Activated naive CD8-positive, alpha-beta T cell treated with anti-CD3 and anti-CD28 coated beads, Interleukin-2, amount 10 ng/mL, durations not matched to agents 7 days and 5 days (primary cell): ENCODE measurements at regions not wholly inside any gene's neighbourhood (a gene's known extent, or its start where the extent isn't known, plus 50 kb on each side); places are given as distances from the start of the nearest gene placed in this dataset.
"Not testable (repeated sequence)": the region's sequence is repeated elsewhere in the genome, so short reads cannot be mapped to it uniquely, and the experiment has no call there.

Experiments used
- ATAC-seq: fragments of 150-1000 bp; cut with Tn5 transposase; one replicate; pipeline ENCODE4 v1.10.0; 2021; ENCODE audit warnings: low read depth, moderate library complexity
- POLR2A ChIA-PET: fragments of 350-600 bp; sonication (Branson Sonifier 250); formaldehyde crosslinking; loops from one replicate; lab custom pipeline; 2021; ENCODE audit warnings: antibody characterized with exemption; lab: Charles Lee
- DNase-seq: peaks from one replicate; pipeline ENCODE4 v3.0.0; 2021
- H3K27ac Mint-ChIP-seq: one replicate; pipeline ENCODE4 v1.8.0; 2022; ENCODE audit warnings: mild to moderate bottlenecking, mixed read lengths
- H3K27me3 Mint-ChIP-seq: one replicate; pipeline ENCODE4 v1.8.0; 2022; ENCODE audit warnings: mild to moderate bottlenecking, moderate library complexity, mixed read lengths
- H3K36me3 Mint-ChIP-seq: one replicate; pipeline ENCODE4 v1.8.0; 2021; ENCODE audit warnings: mild to moderate bottlenecking, mixed read lengths
- H3K4me1 Mint-ChIP-seq: one replicate; pipeline ENCODE4 v1.8.0; 2021; ENCODE audit warnings: mixed read lengths
- H3K4me3 Mint-ChIP-seq: one replicate; pipeline ENCODE4 v1.8.0; 2022; ENCODE audit warnings: mild to moderate bottlenecking, moderate library complexity, mixed read lengths
- H3K9me3 Mint-ChIP-seq: one replicate; pipeline ENCODE4 v1.8.0; 2021; ENCODE audit warnings: mixed read lengths

DNA sequence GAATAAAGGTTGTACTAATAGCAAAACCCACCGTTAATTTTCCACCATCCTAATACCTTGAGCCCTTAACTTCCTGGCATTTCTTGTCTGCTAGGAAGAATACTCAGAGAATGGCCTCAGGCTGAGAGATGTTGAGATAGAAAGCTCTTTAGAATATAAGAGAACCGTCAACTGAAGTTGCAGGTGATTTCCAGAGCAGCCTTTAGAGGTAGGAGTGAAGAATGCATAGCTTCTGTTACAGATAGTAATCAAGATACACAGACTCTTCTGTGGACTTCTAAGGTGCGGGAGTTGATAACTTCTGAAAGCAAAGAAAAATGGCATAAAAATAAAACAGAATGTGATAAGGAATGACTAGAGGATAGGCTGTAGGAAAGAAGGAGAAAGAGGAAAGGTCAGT lies 1651.3 kb upstream of the DEFB115 start:
- not testable (repeated sequence) for ATAC-seq

DNA sequence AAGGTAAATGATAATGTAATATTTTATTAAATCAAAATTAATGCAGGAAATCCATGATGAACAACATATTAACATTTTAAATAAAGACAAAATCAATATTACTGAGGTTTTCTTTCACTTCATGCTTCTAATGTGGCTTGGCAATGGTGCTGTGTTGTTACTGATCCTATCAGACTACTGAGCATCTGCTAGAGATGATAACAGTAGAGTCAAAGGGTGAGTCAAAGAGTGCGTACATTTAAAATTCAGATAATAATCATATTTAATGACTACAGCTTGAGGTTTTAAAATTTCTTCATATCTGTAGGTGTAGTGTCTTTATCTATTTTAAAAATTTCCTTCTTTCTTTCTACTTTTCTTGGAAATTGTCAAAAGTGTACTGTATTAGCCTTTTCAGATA lies 1628.1 kb upstream of the DEFB115 start:
- H3K9me3 Mint-ChIP-seq, H3K4me3 Mint-ChIP-seq, H3K36me3 Mint-ChIP-seq, POLR2A ChIA-PET, H3K27me3 Mint-ChIP-seq, H3K4me1 Mint-ChIP-seq, DNase-seq, H3K27ac Mint-ChIP-seq, ATAC-seq: not testable (repeated sequence)

More for the DNA sequence above, 1651.3 kb upstream of the DEFB115 start:
- DNase-seq, H3K36me3 Mint-ChIP-seq, H3K27me3 Mint-ChIP-seq, H3K9me3 Mint-ChIP-seq, H3K4me3 Mint-ChIP-seq, H3K4me1 Mint-ChIP-seq, H3K27ac Mint-ChIP-seq, POLR2A ChIA-PET: not testable (repeated sequence)
